ENCODE measurements at regions not wholly inside any gene's neighbourhood (a gene's known extent, or its start where the extent isn't known, plus 50 kb on each side); places are given as distances from the start of the nearest gene placed in this dataset.

DNA sequence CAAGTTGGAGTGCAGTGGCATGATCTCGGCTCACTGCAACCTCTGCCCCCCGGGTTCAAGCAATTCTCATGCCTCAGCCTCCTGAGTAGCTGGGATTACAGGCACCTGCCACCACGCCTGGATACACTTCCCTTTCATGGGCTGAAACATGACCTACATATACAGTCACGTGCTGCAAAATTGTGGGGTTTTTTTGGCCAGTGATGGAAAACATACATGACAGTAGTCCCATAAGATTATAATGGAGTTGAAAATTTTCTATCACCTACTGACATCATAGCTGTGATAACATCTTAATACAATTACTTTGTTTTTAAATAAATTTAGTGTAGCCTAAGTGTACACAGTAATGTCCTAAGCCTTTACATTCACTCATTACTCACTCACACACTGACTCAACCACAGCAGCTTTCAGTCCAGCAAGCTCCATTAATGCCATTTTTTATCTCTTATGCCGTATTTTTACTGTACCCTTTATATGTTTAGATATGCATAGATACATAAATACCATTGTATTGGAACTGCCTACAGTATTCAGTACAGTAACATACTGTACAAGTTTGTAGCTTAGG lies 79.9 kb upstream of the TMEM196 start:
- DNase-seq (no peak), ATAC-seq (no peak)

DNA sequence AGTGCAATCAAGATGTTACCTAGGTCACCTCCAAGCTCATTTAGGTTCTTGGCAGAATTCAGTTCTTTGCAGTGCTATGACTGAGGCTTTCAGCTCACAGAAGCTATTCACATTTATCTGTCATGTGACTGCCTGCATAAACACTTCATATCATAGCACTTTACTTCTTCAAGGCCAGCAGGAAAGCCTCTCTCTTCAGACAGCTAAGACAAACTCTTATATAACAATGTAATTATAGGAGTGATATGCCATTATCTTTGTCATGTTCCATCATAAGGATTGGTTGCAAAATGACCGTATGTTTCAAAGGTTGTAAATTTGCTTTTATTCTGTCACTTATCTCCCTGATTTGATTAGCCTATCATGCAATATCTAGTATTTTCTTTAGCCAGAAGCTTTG lies 78.8 kb upstream of the TMEM196 start:
- no peak for DNase-seq
- no peak for ATAC-seq

DNA sequence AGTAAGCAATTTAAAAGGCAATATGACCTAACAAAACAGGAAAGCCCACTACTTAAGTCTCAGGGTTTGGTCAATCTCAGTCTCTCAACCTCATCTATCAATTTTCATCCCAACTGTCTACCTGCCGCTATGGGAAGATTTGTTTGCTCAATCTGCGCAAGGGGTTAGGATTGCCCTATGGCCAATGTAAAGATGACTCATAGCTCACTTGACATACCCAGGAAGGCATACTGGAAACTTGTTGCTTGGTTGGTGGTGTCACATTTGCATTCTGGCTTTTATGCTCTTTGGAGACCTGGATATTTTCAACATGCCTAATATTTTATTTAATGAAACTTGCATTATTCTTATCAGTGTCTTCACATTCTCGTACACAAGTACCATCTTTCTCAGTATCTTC lies 78.1 kb upstream of the TMEM196 start:
- ATAC-seq, result no peak
- DNase-seq, result no peak

DNA sequence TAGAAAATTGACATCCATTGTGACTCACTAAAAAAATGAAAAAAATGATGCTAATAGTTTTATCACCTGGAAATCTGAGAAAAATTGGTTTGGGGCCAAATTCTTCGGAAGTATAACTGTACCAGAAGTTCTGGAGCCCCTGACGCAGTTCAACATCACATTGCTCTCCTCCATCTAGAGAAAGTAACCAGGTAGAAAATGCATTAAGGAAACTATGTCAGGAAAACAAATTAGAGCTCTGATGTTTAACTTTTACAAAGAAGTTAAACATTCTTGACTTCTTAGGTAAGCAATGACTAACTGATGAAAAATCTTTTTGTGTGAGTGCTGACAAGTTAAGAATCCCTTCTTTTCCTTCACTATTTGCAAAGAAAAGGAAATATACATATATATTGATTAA lies 61.1 kb upstream of the TMEM196 start:
- no peak for DNase-seq
- ATAC-seq, result no peak

DNA sequence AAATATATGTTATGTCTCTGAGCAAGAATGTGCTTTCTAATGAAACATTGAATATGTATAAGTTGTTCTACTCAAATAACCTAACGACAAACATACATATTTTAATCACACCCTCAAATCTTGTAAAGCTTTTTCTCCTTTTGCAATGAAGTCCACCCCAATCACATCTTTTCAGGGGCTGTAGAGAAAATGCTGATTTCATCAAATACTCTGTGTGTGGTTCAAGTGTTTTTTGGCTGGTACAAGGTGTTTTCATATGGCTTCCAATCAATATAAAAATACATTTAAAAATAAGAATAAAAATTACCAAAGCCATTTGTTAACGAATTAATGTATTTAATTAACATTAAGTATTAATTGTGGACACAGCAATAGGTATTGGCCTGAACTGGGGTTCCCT lies 57.2 kb upstream of the TMEM196 start:
- DNase-seq (no peak), ATAC-seq (no peak)

Measured in stimulated activated naive CD8-positive, alpha-beta T cell treated with anti-CD3 and anti-CD28 coated beads, Interleukin-15, Interleukin-2, amounts not matched to agents 100 U/mL and 50 U/mL, for 24 hours (primary cell).